A673 (cell line): ENCODE measurements at regions not wholly inside any gene's neighbourhood (a gene's known extent, or its start where the extent isn't known, plus 50 kb on each side); places are given as distances from the start of the nearest gene placed in this dataset.

Source experiments
- BruUV-seq: library from RNA; stranded (reverse); fragments of 400-500 nt; replicated peaks from 2 replicates; lab custom pipeline; 2021; lab: Mats Ljungman, UMichigan
- CTCF ChIA-PET: fragments of 300-600 bp; sonication (Branson Sonifier 250); formaldehyde crosslinking; loops from one replicate; lab custom pipeline; 2022; ENCODE audit warnings: antibody characterized with exemption; lab: Charles Lee
- POLR2A ChIA-PET: fragments of 300-600 bp; sonication (Branson Sonifier 250); formaldehyde crosslinking; loops from one replicate; lab custom pipeline; 2022; ENCODE audit warnings: antibody characterized with exemption; ENCODE audit not compliant: low non-redundant PET; lab: Charles Lee
- DNase-seq: peaks from one replicate; pipeline ENCODE4 v3.0.0-alpha.2; 2015; ENCODE audit warnings: low spot score
- H3K27ac ChIP-seq: fragments of 200-600 bp; sonication (generic); 2 replicates; pipeline ENCODE4 v1.5.1; 2016; ENCODE audit warnings: mixed run types, low read depth, mild to moderate bottlenecking, mixed read lengths, antibody characterized with exemption, low read length; ENCODE audit not compliant: poor library complexity, severe bottlenecking
- H3K27me3 ChIP-seq: fragments of 200-600 bp; sonication (generic); replicated peaks from 2 replicates; pipeline ENCODE4 v1.6.1; 2017; ENCODE audit warnings: mixed run types, low read depth, mild to moderate bottlenecking, mixed read lengths, antibody characterized with exemption, low read length; ENCODE audit not compliant: insufficient read depth, poor library complexity
- H3K36me3 ChIP-seq: fragments of 200-600 bp; sonication (generic); 2 replicates; pipeline ENCODE4 v1.6.1; 2016; ENCODE audit warnings: mixed run types, mild to moderate bottlenecking, mixed read lengths, antibody characterized with exemption, low read length; ENCODE audit not compliant: insufficient read depth, poor library complexity, severe bottlenecking
- H3K4me1 ChIP-seq: fragments of 200-600 bp; sonication (generic); 2 replicates; pipeline ENCODE4 v1.6.1; 2017; ENCODE audit warnings: mixed run types, mild to moderate bottlenecking, mixed read lengths, antibody characterized with exemption, low read length; ENCODE audit not compliant: insufficient read depth, poor library complexity, severe bottlenecking
- H3K4me3 ChIP-seq: fragments of 200-600 bp; sonication (generic); 2 replicates; pipeline ENCODE4 v1.5.1; 2016; ENCODE audit warnings: low read depth, mixed run types, mild to moderate bottlenecking, mixed read lengths, low read length; ENCODE audit not compliant: poor library complexity, severe bottlenecking
- H3K9me3 ChIP-seq: fragments of 200-600 bp; sonication (generic); 2 replicates; pipeline ENCODE4 v1.6.1; 2016; ENCODE audit warnings: mixed run types, low read depth, mild to moderate bottlenecking, mixed read lengths, antibody characterized with exemption, low read length; ENCODE audit not compliant: poor library complexity, severe bottlenecking
- EZH2 ChIP-seq: fragments of 200-600 bp; sonication (generic); IDR thresholded peaks from 2 replicates; pipeline ENCODE4 v1.6.1; 2017; ENCODE audit warnings: borderline replicate concordance, low read depth, mild to moderate bottlenecking, mixed read lengths, antibody characterized with exemption, low read length; ENCODE audit not compliant: poor library complexity, severe bottlenecking
- intact Hi-C: fragments of 100-400 bp; cut with micrococcal nuclease; formaldehyde crosslinking; loops from one replicate; pipeline ENCODE4 v1.10.0; 2022; ENCODE audit not compliant: unreplicated experiment
- TF ChIP-seq, protein P1 (sequence below): fragments of 300-800, 200-600 bp; sonication (generic); conservative IDR thresholded peaks from 2 replicates; pipeline ENCODE4 v1.5.1; 2017; ENCODE audit warnings: low read depth, mild to moderate bottlenecking, antibody characterized with exemption, low read length, moderate library complexity, mixed read lengths

DNA sequence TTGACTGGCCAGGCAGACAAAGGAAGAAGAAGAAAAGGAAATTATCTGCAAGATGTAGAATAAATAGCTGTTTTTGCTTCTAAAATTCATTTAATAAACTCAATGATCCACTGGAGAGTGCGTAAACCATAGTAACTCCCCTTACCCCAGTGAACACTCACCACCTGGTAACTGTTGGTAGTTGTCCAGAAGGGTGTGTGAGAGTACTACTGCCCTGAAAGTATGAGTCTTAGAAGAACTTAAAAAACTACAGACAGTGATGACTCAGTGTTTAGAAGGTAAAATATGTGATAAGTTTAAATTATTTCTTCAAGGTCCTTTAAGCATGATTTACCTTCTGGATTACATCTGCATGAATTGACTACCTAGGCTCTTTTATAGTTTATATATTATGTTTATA is 53.0 kb upstream of the SEMA3A start:
- Histone ChIP-seq H3K27me3 (no peaks in the 10 kb centered on the region), H3K27ac (no peak overlapping the region), H3K4me3 (no peak overlapping the region), H3K36me3 (no peaks in the 10 kb centered on the region), H3K4me1 (peaks cover 26% of the 10 kb centered on the region), H3K9me3 (peaks cover 4% of the 10 kb centered on the region)
- no peak for TF ChIP-seq EZH2
- TF ChIP-seq, protein P1, sequence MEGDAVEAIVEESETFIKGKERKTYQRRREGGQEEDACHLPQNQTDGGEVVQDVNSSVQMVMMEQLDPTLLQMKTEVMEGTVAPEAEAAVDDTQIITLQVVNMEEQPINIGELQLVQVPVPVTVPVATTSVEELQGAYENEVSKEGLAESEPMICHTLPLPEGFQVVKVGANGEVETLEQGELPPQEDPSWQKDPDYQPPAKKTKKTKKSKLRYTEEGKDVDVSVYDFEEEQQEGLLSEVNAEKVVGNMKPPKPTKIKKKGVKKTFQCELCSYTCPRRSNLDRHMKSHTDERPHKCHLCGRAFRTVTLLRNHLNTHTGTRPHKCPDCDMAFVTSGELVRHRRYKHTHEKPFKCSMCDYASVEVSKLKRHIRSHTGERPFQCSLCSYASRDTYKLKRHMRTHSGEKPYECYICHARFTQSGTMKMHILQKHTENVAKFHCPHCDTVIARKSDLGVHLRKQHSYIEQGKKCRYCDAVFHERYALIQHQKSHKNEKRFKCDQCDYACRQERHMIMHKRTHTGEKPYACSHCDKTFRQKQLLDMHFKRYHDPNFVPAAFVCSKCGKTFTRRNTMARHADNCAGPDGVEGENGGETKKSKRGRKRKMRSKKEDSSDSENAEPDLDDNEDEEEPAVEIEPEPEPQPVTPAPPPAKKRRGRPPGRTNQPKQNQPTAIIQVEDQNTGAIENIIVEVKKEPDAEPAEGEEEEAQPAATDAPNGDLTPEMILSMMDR = no peak
- intact Hi-C loops = no loop called here
- no TSS peak for BruUV-seq
- POLR2A ChIA-PET = no interaction called here
- CTCF ChIA-PET = no interaction called here
- no peak for DNase-seq

DNA sequence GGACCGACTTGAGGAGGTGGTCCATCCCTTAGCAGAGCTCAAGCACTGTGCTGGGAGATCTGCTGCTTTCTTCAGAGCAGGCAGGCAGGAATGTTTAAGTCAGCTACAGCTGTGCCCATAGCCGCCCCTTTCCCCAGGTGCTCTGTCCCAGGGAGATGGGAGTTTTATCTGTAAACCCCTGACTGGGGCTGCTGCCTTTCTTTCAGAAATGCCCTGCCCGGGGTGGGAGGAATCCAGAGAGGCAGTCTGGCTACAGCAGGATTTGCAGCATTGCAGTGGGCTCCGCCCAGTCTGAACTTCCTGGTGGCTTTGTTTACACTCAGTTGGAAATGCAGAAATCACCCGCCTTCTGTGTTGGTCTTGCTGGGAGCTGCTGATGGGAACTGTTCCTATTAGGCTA is 51.2 kb upstream of the SEMA3A start:
- BruUV-seq = no TSS peak
- H3K9me3 ChIP-seq = peaks cover 4% of the 10 kb centered on the region
- no peaks in the 10 kb centered on the region for H3K27me3 ChIP-seq
- ChIA-PET POLR2A (no interaction called here), CTCF (no interaction called here)
- H3K27ac ChIP-seq = no peak overlapping the region
- peaks cover 13% of the 10 kb centered on the region for H3K4me1 ChIP-seq
- no peak for TF ChIP-seq EZH2
- TF ChIP-seq, protein P1 = no peak
- no peaks in the 10 kb centered on the region for H3K36me3 ChIP-seq
- no peak for DNase-seq
- no peak overlapping the region for H3K4me3 ChIP-seq
- intact Hi-C loops = no loop called here
